Liver (tissue), 8 donors: ENCODE measurements at regions not wholly inside any gene's neighbourhood (a gene's known extent, or its start where the extent isn't known, plus 50 kb on each side); places are given as distances from the start of the nearest gene placed in this dataset.

Experiments
- DNase-seq: peaks from one replicate; pipeline ENCODE4 v3.0.0-alpha.2; 2017; ENCODE audit warnings: low spot score
- H3K27ac ChIP-seq, 2 donors: one replicate each; pipeline ENCODE4 v1.7.0; 2013; ENCODE audit warnings: inconsistent platforms in 2 of 2, low read length in 2 of 2, control low read depth in 1 of 2, low read depth in 1 of 2, mild to moderate bottlenecking in 1 of 2
- H3K27me3 ChIP-seq, 4 donors: one replicate each; pipeline versions ENCODE4 v1.6.1 to v1.7.0; 2013; ENCODE audit warnings: low read length in 3 of 4, inconsistent platforms in 1 of 4, mild to moderate bottlenecking in 1 of 4, moderate library complexity in 1 of 4; ENCODE audit not compliant: control insufficient read depth in 4 of 4, insufficient read depth in 4 of 4
- H3K36me3 ChIP-seq, 4 donors: one replicate each; pipeline versions ENCODE4 v1.6.1 to v1.7.0; 2013; ENCODE audit warnings: low read length in 3 of 4, mild to moderate bottlenecking in 3 of 4, low read depth in 1 of 4, moderate library complexity in 1 of 4; ENCODE audit not compliant: control insufficient read depth in 4 of 4, insufficient read depth in 3 of 4
- H3K4me1 ChIP-seq, 4 donors: one replicate each; pipeline versions ENCODE4 v1.6.1 to v1.7.0; 2013; ENCODE audit warnings: low read length in 3 of 4, mild to moderate bottlenecking in 3 of 4, moderate library complexity in 1 of 4; ENCODE audit not compliant: control insufficient read depth in 4 of 4, insufficient read depth in 4 of 4
- H3K4me3 ChIP-seq, 3 donors: one replicate each; pipeline versions ENCODE4 v1.6.1 to v1.7.0; 2013; ENCODE audit warnings: low read length in 3 of 3, control low read depth in 1 of 3, low read depth in 1 of 3, mild to moderate bottlenecking in 1 of 3
- H3K9ac ChIP-seq, 2 donors: one replicate each; pipeline ENCODE4 v1.7.0; 2013; ENCODE audit warnings: low read length in 2 of 2, mild to moderate bottlenecking in 2 of 2, moderate library complexity in 2 of 2, control low read depth in 1 of 2, low read depth in 1 of 2
- H3K9me3 ChIP-seq, 4 donors: one replicate each; pipeline versions ENCODE4 v1.6.1 to v1.7.0; 2013; ENCODE audit warnings: low read length in 3 of 4; ENCODE audit not compliant: control insufficient read depth in 4 of 4
- ATF3 ChIP-seq: IDR thresholded peaks from 2 replicates; pipeline ENCODE4 v1.6.1; 2016; ENCODE audit warnings: antibody characterized with exemption
- CTCF ChIP-seq: fragments of 150-350 bp; IDR thresholded peaks from 2 replicates; pipeline ENCODE4 v1.5.1; 2017; ENCODE audit warnings: improper control_type of control experiment, low read depth, low read length; ENCODE audit not compliant: missing input control
- EGR1 ChIP-seq, 2 donors: IDR thresholded peaks; 2 replicates each; pipeline ENCODE4 v1.6.1; 2016 to 2018; ENCODE audit warnings: antibody characterized with exemption in 2 of 2, low read depth in 2 of 2
- FOXA1 ChIP-seq: IDR thresholded peaks from 2 replicates; pipeline ENCODE4 v1.6.1; 2016; ENCODE audit warnings: antibody characterized with exemption
- FOXA2 ChIP-seq: IDR thresholded peaks from 2 replicates; pipeline ENCODE4 v1.6.1; 2016; ENCODE audit warnings: antibody characterized with exemption
- GABPA ChIP-seq, 2 donors: IDR thresholded peaks in 1 of 2; conservative IDR thresholded peaks in 1 of 2; 2 replicates each; pipeline ENCODE4 v1.6.1; 2016; ENCODE audit warnings: antibody characterized with exemption in 2 of 2, mild to moderate bottlenecking in 1 of 2, moderate library complexity in 1 of 2
- HNF4A ChIP-seq, 2 donors: conservative IDR thresholded peaks; 2 replicates each; pipeline ENCODE4 v1.6.1; 2016; ENCODE audit warnings: antibody characterized with exemption in 2 of 2, mild to moderate bottlenecking in 2 of 2
- HNF4G ChIP-seq: IDR thresholded peaks from 2 replicates; pipeline ENCODE4 v1.6.1; 2016; ENCODE audit warnings: antibody characterized with exemption
- JUND ChIP-seq, 2 donors: IDR thresholded peaks; 2 replicates each; pipeline ENCODE4 v1.6.1; 2016; ENCODE audit warnings: antibody characterized with exemption in 2 of 2
- MAX ChIP-seq: IDR thresholded peaks from 2 replicates; pipeline ENCODE4 v1.6.1; 2016; ENCODE audit warnings: antibody characterized with exemption
- NR2F2 ChIP-seq: IDR thresholded peaks from 2 replicates; pipeline ENCODE4 v1.6.1; 2016; ENCODE audit warnings: antibody characterized with exemption
- RAD21 ChIP-seq, 2 donors: IDR thresholded peaks; 2 replicates each; pipeline ENCODE4 v1.6.1; 2016; ENCODE audit warnings: antibody characterized with exemption in 2 of 2, mild to moderate bottlenecking in 2 of 2
- REST ChIP-seq: IDR thresholded peaks from 2 replicates; pipeline ENCODE4 v1.6.1; 2016; ENCODE audit warnings: antibody characterized with exemption, mild to moderate bottlenecking
- RXRA ChIP-seq, 2 donors: IDR thresholded peaks; 2 replicates each; pipeline ENCODE4 v1.6.1; 2017 to 2018; ENCODE audit warnings: antibody characterized with exemption in 2 of 2, mild to moderate bottlenecking in 1 of 2
- SP1 ChIP-seq: IDR thresholded peaks from 2 replicates; pipeline ENCODE4 v1.6.1; 2018; ENCODE audit warnings: antibody characterized with exemption, mild to moderate bottlenecking
- TAF1 ChIP-seq: conservative IDR thresholded peaks from 2 replicates; pipeline ENCODE4 v1.6.1; 2016; ENCODE audit warnings: antibody characterized with exemption, mild to moderate bottlenecking
- YY1 ChIP-seq: IDR thresholded peaks from 2 replicates; pipeline ENCODE4 v1.6.1; 2016; ENCODE audit warnings: antibody characterized with exemption, mild to moderate bottlenecking
- ZBTB33 ChIP-seq: IDR thresholded peaks from 2 replicates; pipeline ENCODE4 v1.6.1; 2016; ENCODE audit warnings: antibody characterized with exemption
- WGBS: extraction: QIAGEN DNeasy Blood & Tissue Kit; methylation state at CpG from one replicate; pipeline ENCODE4 v1.1.7; 2013; 5-methylcytosine and 5-hydroxymethylcytosine counted together
- donor health status: healthy.
- donor health status: healthy.
- donor health status: healthy.
- donor health status: healthy.
- donor health status: healthy.

- no peaks in the 10 kb centered on the region for H3K36me3 ChIP-seq
- peaks cover 0 to 8% (median 0%) of the 10 kb centered on the region in 4 donors for H3K27me3 ChIP-seq
- no peaks in the 10 kb centered on the region for H3K4me1 ChIP-seq
- WGBS: 64% methylated on average over 7 of the region's 7 CpGs
- TF ChIP-seq HNF4G: no peak
- TF ChIP-seq FOXA1: no peak
- TF ChIP-seq CTCF: no peak
- TF ChIP-seq YY1: no peak
- TF ChIP-seq RXRA (IDR thresholded peaks at IDR 0.05): no peak
- TF ChIP-seq RAD21 (IDR thresholded peaks at IDR 0.05): no peak
- TF ChIP-seq TAF1: no peak
- TF ChIP-seq ZBTB33: no peak
- TF ChIP-seq JUND (IDR thresholded peaks at IDR 0.05): no peak
- no peak for TF ChIP-seq REST
- TF ChIP-seq EGR1 (IDR thresholded peaks at IDR 0.05; ENCODE audit: low read depth in 2 of 2): no peak
- no peak for TF ChIP-seq SP1
- no peak for TF ChIP-seq NR2F2
- no peak for TF ChIP-seq GABPA (IDR thresholded peaks at IDR 0.05 in 1 of 2, conservative IDR thresholded peaks at IDR 0.05 in 1 of 2)
- TF ChIP-seq ATF3: no peak
- no peak for TF ChIP-seq MAX
- TF ChIP-seq HNF4A (conservative IDR thresholded peaks at IDR 0.05): no peak
- TF ChIP-seq FOXA2: no peak
- H3K9ac ChIP-seq: no peak overlapping the region
- DNase-seq: no peak
- no peak overlapping the region for H3K27ac ChIP-seq
- peaks cover 0 to 4% (median under 1%) of the 10 kb centered on the region in 4 donors for H3K9me3 ChIP-seq
- no peak overlapping the region for H3K4me3 ChIP-seq
Measured at GRCh38 chr18:77487951-77488740, 238.5 kb downstream of the GALR1 start.
